Uterus (tissue), 3 donors: ENCODE measurements at regions not wholly inside any gene's neighbourhood (a gene's known extent, or its start where the extent isn't known, plus 50 kb on each side); places are given as distances from the start of the nearest gene placed in this dataset.

ENCODE experiments used
- DNase-seq, 2 donors: peaks; one replicate each; pipeline ENCODE4 v3.0.0-alpha.2; 2019 to 2020
- H3K27ac ChIP-seq, 2 donors: fragments of 200-600 bp; sonication (generic); 1 replicate in 1 of 2; 2 replicates in 1 of 2; pipeline ENCODE4 v1.5.1; 2016 to 2018
- H3K27me3 ChIP-seq, 2 donors: fragments of 200-600 bp; sonication (generic); one replicate each; pipeline ENCODE4 v1.5.1; 2018 to 2019; ENCODE audit warnings: control low read depth in 1 of 2
- H3K36me3 ChIP-seq, 2 donors: fragments of 200-600 bp; sonication (generic); one replicate each; pipeline ENCODE4 v1.5.1; 2019; ENCODE audit warnings: control low read depth in 1 of 2
- H3K4me1 ChIP-seq, 2 donors: fragments of 200-600 bp; sonication (generic); one replicate each; pipeline ENCODE4 v1.5.1; 2018 to 2019; ENCODE audit warnings: control low read depth in 1 of 2
- H3K4me3 ChIP-seq, 2 donors: fragments of 200-600 bp; sonication (generic); 1 replicate in 1 of 2; 2 replicates in 1 of 2; pipeline ENCODE4 v1.5.1; 2018 to 2019; ENCODE audit warnings: mild to moderate bottlenecking in 1 of 2
- H3K9me3 ChIP-seq, 2 donors: fragments of 200-600 bp; sonication (generic); one replicate each; pipeline ENCODE4 v1.5.1; 2019; ENCODE audit warnings: control low read depth in 1 of 2
- CTCF ChIP-seq, 4 experiments: fragments of 200-600 bp in 2 of 4; fragments of 450-650 bp in 2 of 4; sonication (generic) in 2 of 4; IDR thresholded peaks; one replicate each; pipeline ENCODE4 v1.5.1; 2016 to 2019; ENCODE audit warnings: antibody characterized with exemption in 4 of 4, mild to moderate bottlenecking in 2 of 4, moderate library complexity in 1 of 4
- POLR2A ChIP-seq, 2 donors: fragments of 450-650 bp; IDR thresholded peaks; one replicate each; pipeline ENCODE4 v1.6.1; 2016; ENCODE audit warnings: antibody characterized with exemption in 2 of 2, mild to moderate bottlenecking in 1 of 2, moderate library complexity in 1 of 2
- intact Hi-C: fragments of 100-400 bp; cut with DNase I; formaldehyde crosslinking; loops from one replicate; pipeline ENCODE4 v1.15.1; 2023; ENCODE audit warnings: low total_unique reads
- donor health status: DM: yes; HTN: yes; CAD: no.

GRCh38 chr6:4450237-4450636 is 314.9 kb upstream of the ECI2 start:
- no peak overlapping the region for H3K27ac ChIP-seq
- H3K9me3 ChIP-seq = peaks cover 0 to 3% of the 10 kb centered on the region in 2 donors
- no peaks in the 10 kb centered on the region for H3K4me1 ChIP-seq
- intact Hi-C loops = no loop called here
- no peak for DNase-seq
- TF ChIP-seq POLR2A (IDR thresholded peaks at IDR 0.05) (no peak), CTCF (IDR thresholded peaks at IDR 0.05) (no peak)
- H3K36me3 ChIP-seq = no peaks in the 10 kb centered on the region
- no peaks in the 10 kb centered on the region for H3K27me3 ChIP-seq
- no peak overlapping the region for H3K4me3 ChIP-seq

GRCh38 chr6:4449409-4449808 is 314.0 kb upstream of the ECI2 start:
- Histone ChIP-seq H3K27ac (no peak overlapping the region), H3K4me3 (no peak overlapping the region), H3K27me3 (no peaks in the 10 kb centered on the region), H3K36me3 (no peaks in the 10 kb centered on the region), H3K9me3 (peaks cover 0 to 3% of the 10 kb centered on the region in 2 donors), H3K4me1 (no peaks in the 10 kb centered on the region)
- TF ChIP-seq CTCF (IDR thresholded peaks at IDR 0.05) (no peak), POLR2A (IDR thresholded peaks at IDR 0.05) (no peak)
- DNase-seq = no peak
- intact Hi-C loops = no loop called here

- no peak overlapping the region for H3K27ac ChIP-seq
- no peak for DNase-seq
- intact Hi-C loops = no loop called here
- no peaks in the 10 kb centered on the region for H3K36me3 ChIP-seq
- H3K4me1 ChIP-seq = no peaks in the 10 kb centered on the region
- no peaks in the 10 kb centered on the region for H3K27me3 ChIP-seq
- peaks cover 0 to 3% of the 10 kb centered on the region in 2 donors for H3K9me3 ChIP-seq
- TF ChIP-seq CTCF (IDR thresholded peaks at IDR 0.05) = no peak
- no peak for TF ChIP-seq POLR2A (IDR thresholded peaks at IDR 0.05)
- H3K4me3 ChIP-seq = no peak overlapping the region
Measured at GRCh38 chr6:4448841-4449240, 313.5 kb upstream of the ECI2 start.

GRCh38 chr6:4447639-4448330 is 312.4 kb upstream of the ECI2 start:
- DNase-seq = no peak
- no peaks in the 10 kb centered on the region for H3K27me3 ChIP-seq
- intact Hi-C loops = no loop called here
- no peak for TF ChIP-seq POLR2A (IDR thresholded peaks at IDR 0.05)
- no peak for TF ChIP-seq CTCF (IDR thresholded peaks at IDR 0.05)
- peaks cover 0 to 3% of the 10 kb centered on the region in 2 donors for H3K9me3 ChIP-seq
- no peak overlapping the region for H3K4me3 ChIP-seq
- H3K36me3 ChIP-seq = no peaks in the 10 kb centered on the region
- no peaks in the 10 kb centered on the region for H3K4me1 ChIP-seq
- no peak overlapping the region for H3K27ac ChIP-seq

GRCh38 chr6:4446982-4447381 is 311.6 kb upstream of the ECI2 start:
- Histone ChIP-seq H3K4me3 (no peak overlapping the region), H3K27me3 (no peaks in the 10 kb centered on the region), H3K36me3 (no peaks in the 10 kb centered on the region), H3K4me1 (no peaks in the 10 kb centered on the region), H3K27ac (no peak overlapping the region), H3K9me3 (peaks cover 0 to 3% of the 10 kb centered on the region in 2 donors)
- intact Hi-C loops = no loop called here
- no peak for TF ChIP-seq CTCF (IDR thresholded peaks at IDR 0.05)
- no peak for TF ChIP-seq POLR2A (IDR thresholded peaks at IDR 0.05)
- no peak for DNase-seq
